ENCODE measurements at regions not wholly inside any gene's neighbourhood (a gene's known extent, or its start where the extent isn't known, plus 50 kb on each side); places are given as distances from the start of the nearest gene placed in this dataset.

DNA sequence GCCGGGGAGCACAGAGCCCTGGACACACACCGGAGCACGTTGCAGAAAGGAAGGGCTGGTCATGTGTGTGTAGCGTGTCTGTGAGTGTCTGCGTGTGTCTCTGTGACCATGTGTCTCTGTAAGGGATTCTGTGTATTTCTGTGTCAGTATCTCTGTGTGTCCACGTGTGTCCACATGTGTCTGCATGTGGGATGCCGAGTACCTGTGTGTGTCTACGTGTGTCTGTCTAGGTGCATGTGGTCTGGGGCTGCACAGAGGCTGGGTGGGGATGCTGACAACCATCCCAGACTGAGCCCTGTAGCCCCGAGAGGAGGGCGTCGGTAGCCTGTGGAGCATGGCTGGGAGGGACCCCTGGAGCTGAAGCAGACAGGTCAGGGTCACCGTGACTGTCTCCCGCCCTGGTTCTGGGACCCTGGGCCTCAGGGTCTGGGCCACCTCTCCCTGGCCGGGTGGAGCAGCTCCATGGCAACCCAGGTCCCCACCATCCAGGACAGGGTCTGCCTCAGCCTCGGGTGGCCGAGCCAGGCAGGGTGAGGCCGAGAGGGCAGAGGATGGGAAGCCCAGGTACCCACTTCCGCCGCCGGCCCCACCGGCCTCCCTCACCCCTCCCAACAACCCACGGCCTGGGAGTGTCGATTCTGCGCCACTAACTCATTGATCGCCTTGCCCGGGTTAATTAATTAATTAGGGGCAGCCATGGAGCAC, 122.7 kb downstream of the FAM53A start:
- Mint-ChIP-seq H3K36me3 (ENCODE audit: low read depth) (no peaks in the 10 kb centered on the region), H3K4me3 (no peak overlapping the region), H3K9me3 (no peaks in the 10 kb centered on the region), H3K27ac (no peak overlapping the region), H3K4me1 (no peaks in the 10 kb centered on the region), H3K27me3 (ENCODE audit: low read depth) (peaks cover 76% of the 10 kb centered on the region)
- no peak for TF ChIP-seq CTCF (IDR thresholded peaks at IDR 0.05; ENCODE audit: unreplicated experiment in 3 of 3)

DNA sequence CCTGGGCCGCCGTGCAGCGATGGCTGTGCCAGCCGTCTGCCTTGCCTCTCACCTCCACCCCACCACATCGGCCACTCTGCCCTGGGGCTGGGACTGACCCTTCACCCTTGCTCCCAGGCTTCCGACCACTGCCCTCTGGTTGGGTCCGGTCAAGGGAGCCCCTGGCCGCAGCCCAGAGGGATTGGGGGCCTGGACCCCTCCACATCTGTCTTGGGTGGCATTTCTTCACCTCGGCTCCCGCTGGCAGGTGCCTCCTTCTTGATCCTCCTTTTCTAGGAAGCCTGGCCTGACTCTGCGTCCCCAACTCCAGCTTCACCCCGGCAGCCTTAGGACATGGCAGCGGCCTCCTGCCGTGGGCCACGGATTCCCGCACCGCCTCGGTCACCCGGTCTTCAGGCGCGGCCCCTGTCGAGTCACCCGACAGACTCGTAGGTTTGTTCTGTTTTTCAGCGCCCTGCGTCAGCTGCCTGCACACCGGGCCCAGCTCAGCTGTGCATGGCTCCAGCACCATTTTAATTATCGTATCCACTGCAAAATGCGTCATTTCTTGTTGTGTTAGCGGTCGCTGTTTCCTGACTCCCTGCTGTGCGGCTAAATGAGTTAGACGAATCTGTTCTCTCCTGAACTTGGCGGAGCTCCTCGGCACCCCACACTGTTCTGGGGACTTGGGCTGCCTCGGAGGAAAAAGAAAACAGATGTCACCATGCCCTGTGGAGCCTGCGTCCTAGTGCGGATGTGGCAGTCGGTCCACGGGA, 124.0 kb downstream of the FAM53A start:
- no peaks in the 10 kb centered on the region for H3K4me1 Mint-ChIP-seq
- TF ChIP-seq CTCF (IDR thresholded peaks at IDR 0.05; ENCODE audit: unreplicated experiment in 3 of 3): no peak
- H3K9me3 Mint-ChIP-seq: no peaks in the 10 kb centered on the region
- H3K36me3 Mint-ChIP-seq (ENCODE audit: low read depth): no peaks in the 10 kb centered on the region
- no peak overlapping the region for H3K4me3 Mint-ChIP-seq
- H3K27ac Mint-ChIP-seq: no peak overlapping the region
- peaks cover 81% of the 10 kb centered on the region for H3K27me3 Mint-ChIP-seq (ENCODE audit: low read depth)

- Mint-ChIP-seq H3K9me3 (no peaks in the 10 kb centered on the region), H3K27ac (no peak overlapping the region), H3K36me3 (ENCODE audit: low read depth) (no peaks in the 10 kb centered on the region), H3K27me3 (ENCODE audit: low read depth) (peaks cover 87% of the 10 kb centered on the region), H3K4me1 (no peaks in the 10 kb centered on the region), H3K4me3 (no peak overlapping the region)
- no peak for TF ChIP-seq CTCF (IDR thresholded peaks at IDR 0.05; ENCODE audit: unreplicated experiment in 3 of 3)
Measured at GRCh38 chr4:1558205-1558604, 125.9 kb downstream of the FAM53A start.

GRCh38 chr4:1557221-1557597, 126.9 kb downstream of the FAM53A start:
- H3K27me3 Mint-ChIP-seq (ENCODE audit: low read depth): peaks cover 87% of the 10 kb centered on the region
- H3K4me3 Mint-ChIP-seq: no peak overlapping the region
- H3K27ac Mint-ChIP-seq: no peak overlapping the region
- no peaks in the 10 kb centered on the region for H3K36me3 Mint-ChIP-seq (ENCODE audit: low read depth)
- H3K9me3 Mint-ChIP-seq: no peaks in the 10 kb centered on the region
- no peak for TF ChIP-seq CTCF (IDR thresholded peaks at IDR 0.05; ENCODE audit: unreplicated experiment in 3 of 3)
- H3K4me1 Mint-ChIP-seq: no peaks in the 10 kb centered on the region

GRCh38 chr4:1556541-1557220, 127.4 kb downstream of the FAM53A start:
- Mint-ChIP-seq H3K4me3 (no peak overlapping the region), H3K27ac (no peak overlapping the region)
- TF ChIP-seq CTCF (IDR thresholded peaks at IDR 0.05; ENCODE audit: unreplicated experiment in 3 of 3): no peak

More at GRCh38 chr4:1556541-1557220, 127.4 kb downstream of the FAM53A start:
- peaks cover 84% of the 10 kb centered on the region for H3K27me3 Mint-ChIP-seq (ENCODE audit: low read depth)
- no peaks in the 10 kb centered on the region for H3K4me1 Mint-ChIP-seq
- no peaks in the 10 kb centered on the region for H3K36me3 Mint-ChIP-seq (ENCODE audit: low read depth)
- H3K9me3 Mint-ChIP-seq: no peaks in the 10 kb centered on the region

All from nephron (organoid).